ENCODE measurements at regions not wholly inside any gene's neighbourhood (a gene's known extent, or its start where the extent isn't known, plus 50 kb on each side); places are given as distances from the start of the nearest gene placed in this dataset.

- peak; percentile 97 for DNase-seq (ENCODE audit: low read depth)
These were observed 56.7 kb upstream of the FHL2 start for GRCh38 chr2:105455488-105456003.

- DNase-seq (ENCODE audit: low read depth), result peak; percentile 68
These were observed 56.1 kb upstream of the FHL2 start for GRCh38 chr2:105454801-105455485.

GRCh38 chr2:105451571-105452166, 52.8 kb upstream of the FHL2 start:
- DNase-seq (ENCODE audit: low read depth), result no peak

GRCh38 chr2:105450471-105450870, 51.6 kb upstream of the FHL2 start:
- DNase-seq (ENCODE audit: low read depth), result no peak

- no peak for DNase-seq (ENCODE audit: low read depth)
These were observed 50.2 kb upstream of the FHL2 start for GRCh38 chr2:105449076-105449475.
